ENCODE measurements at regions not wholly inside any gene's neighbourhood (a gene's known extent, or its start where the extent isn't known, plus 50 kb on each side); places are given as distances from the start of the nearest gene placed in this dataset.
A peak's percentile ranks its signal among the peaks of the same experiment; 100 is the strongest.

GRCh38 chr2:16284941-16285625 lies 344.7 kb downstream of the MYCN start:
- Histone ChIP-seq H3K4ac (ENCODE audit: low read depth, low read length) (no peak overlapping the region), H4K5ac (ENCODE audit: low read depth, low read length) (no peak overlapping the region), H3K9ac (ENCODE audit: low read depth, low read length) (no peak overlapping the region), H3K9me3 (ENCODE audit: control insufficient read depth, insufficient read depth, low read length) (peaks cover 37% of the 10 kb centered on the region), H3K36me3 (ENCODE audit: control insufficient read depth, insufficient read depth, low read length) (no peaks in the 10 kb centered on the region), H3K27me3 (ENCODE audit: control insufficient read depth, insufficient read depth, low read length) (no peaks in the 10 kb centered on the region), H2AFZ (replicated peaks; ENCODE audit: low read length, poor library complexity) (peak overlapping the region; percentile 51), H2AK5ac (ENCODE audit: low read depth, low read length) (no peak overlapping the region), H3K18ac (ENCODE audit: low read depth, low read length) (no peak overlapping the region), H3K14ac (replicated peaks; ENCODE audit: low read depth, low read length) (no peak overlapping the region), H3K9me1 (ENCODE audit: insufficient read depth, low read length) (no peaks in the 10 kb centered on the region), H4K91ac (ENCODE audit: insufficient read depth, low read depth, low read length) (no peak overlapping the region), H3K79me1 (ENCODE audit: low read depth in 1 of 2, low read length in 2 of 2) (no peaks in the 10 kb centered on the region), H2AK9ac (replicated peaks; ENCODE audit: low read depth, low read length, poor library complexity) (no peak overlapping the region), H3K4me3 (ENCODE audit: insufficient read depth, low read depth, low read length) (no peak overlapping the region), H3K4me1 (ENCODE audit: control insufficient read depth, insufficient read depth, low read length) (no peaks in the 10 kb centered on the region), H2BK5ac (ENCODE audit: low read depth, low read length, poor library complexity, severe bottlenecking) (no peak overlapping the region), H4K20me1 (ENCODE audit: insufficient read depth, low read length) (no peaks in the 10 kb centered on the region), H4K8ac (ENCODE audit: low read depth in 2 of 2, low read length in 2 of 2) (no peak overlapping the region), H3K56ac (ENCODE audit: extremely low read depth, insufficient read depth, low read length) (no peak overlapping the region), H2BK120ac (ENCODE audit: low read depth, low read length) (no peak overlapping the region), H3K27ac (ENCODE audit: insufficient read depth, low read length) (no peak overlapping the region), H3K23ac (ENCODE audit: low read depth, low read length) (no peak overlapping the region), H2BK20ac (ENCODE audit: low read depth, low read length) (no peak overlapping the region), H3K4me2 (ENCODE audit: low read depth, low read length) (no peak overlapping the region), H2BK15ac (ENCODE audit: low read depth, low read length) (no peak overlapping the region)
- ChIA-PET POLR2A (ENCODE audit: unreplicated experiment) (no interaction called here), CTCF (no interaction called here)
- TF ChIP-seq SMC3 (IDR thresholded peaks at IDR 0.05; ENCODE audit: low read depth, low read length) (no peak), RCOR1 (IDR thresholded peaks at IDR 0.05; ENCODE audit: insufficient replicate concordance, low read length) (no peak), MXI1 (IDR thresholded peaks at IDR 0.05; ENCODE audit: borderline replicate concordance, low read depth, low read length) (no peak), MAFK (IDR thresholded peaks at IDR 0.05; ENCODE audit: low read depth, low read length) (no peak), ELK1 (IDR thresholded peaks at IDR 0.05; ENCODE audit: borderline replicate concordance, low read depth, low read length) (no peak), RAD21 (IDR thresholded peaks at IDR 0.05; ENCODE audit: low read length) (no peak), CEBPB (IDR thresholded peaks at IDR 0.05; ENCODE audit: low read depth, low read length) (no peak), BHLHE40 (IDR thresholded peaks at IDR 0.05; ENCODE audit: low read depth, low read length) (no peak), MAZ (IDR thresholded peaks at IDR 0.05; ENCODE audit: borderline replicate concordance, low read depth, low read length) (no peak), POLR2A (IDR thresholded peaks at IDR 0.05; ENCODE audit: low read depth, low read length) (no peak)
- TF ChIP-seq, protein P1, sequence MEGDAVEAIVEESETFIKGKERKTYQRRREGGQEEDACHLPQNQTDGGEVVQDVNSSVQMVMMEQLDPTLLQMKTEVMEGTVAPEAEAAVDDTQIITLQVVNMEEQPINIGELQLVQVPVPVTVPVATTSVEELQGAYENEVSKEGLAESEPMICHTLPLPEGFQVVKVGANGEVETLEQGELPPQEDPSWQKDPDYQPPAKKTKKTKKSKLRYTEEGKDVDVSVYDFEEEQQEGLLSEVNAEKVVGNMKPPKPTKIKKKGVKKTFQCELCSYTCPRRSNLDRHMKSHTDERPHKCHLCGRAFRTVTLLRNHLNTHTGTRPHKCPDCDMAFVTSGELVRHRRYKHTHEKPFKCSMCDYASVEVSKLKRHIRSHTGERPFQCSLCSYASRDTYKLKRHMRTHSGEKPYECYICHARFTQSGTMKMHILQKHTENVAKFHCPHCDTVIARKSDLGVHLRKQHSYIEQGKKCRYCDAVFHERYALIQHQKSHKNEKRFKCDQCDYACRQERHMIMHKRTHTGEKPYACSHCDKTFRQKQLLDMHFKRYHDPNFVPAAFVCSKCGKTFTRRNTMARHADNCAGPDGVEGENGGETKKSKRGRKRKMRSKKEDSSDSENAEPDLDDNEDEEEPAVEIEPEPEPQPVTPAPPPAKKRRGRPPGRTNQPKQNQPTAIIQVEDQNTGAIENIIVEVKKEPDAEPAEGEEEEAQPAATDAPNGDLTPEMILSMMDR (conservative IDR thresholded peaks at IDR 0.05; ENCODE audit: low read depth, low read length): no peak
- TF ChIP-seq, protein P2, sequence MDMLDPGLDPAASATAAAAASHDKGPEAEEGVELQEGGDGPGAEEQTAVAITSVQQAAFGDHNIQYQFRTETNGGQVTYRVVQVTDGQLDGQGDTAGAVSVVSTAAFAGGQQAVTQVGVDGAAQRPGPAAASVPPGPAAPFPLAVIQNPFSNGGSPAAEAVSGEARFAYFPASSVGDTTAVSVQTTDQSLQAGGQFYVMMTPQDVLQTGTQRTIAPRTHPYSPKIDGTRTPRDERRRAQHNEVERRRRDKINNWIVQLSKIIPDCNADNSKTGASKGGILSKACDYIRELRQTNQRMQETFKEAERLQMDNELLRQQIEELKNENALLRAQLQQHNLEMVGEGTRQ (IDR thresholded peaks at IDR 0.05; ENCODE audit: low read depth, low read length): no peak
- in situ Hi-C loops (cut with MboI; ENCODE audit: low sequenced_read_pairs) (no loop called here), intact Hi-C loops (cut with micrococcal nuclease) (no loop called here), dilution Hi-C loops (cut with HindIII; ENCODE audit: low sequenced_read_pairs, unreplicated experiment) (no loop called here)
- no TSS peak for BruUV-seq (replicated peaks)
- ATAC-seq (ENCODE audit: low read depth) (no peak), DNase-seq (no peak)
- no CpG with 5 or more reads among the region's 12 CpGs for WGBS, 2 experiments (ENCODE audit: extremely low coverage in 2 of 2, insufficient read length in 1 of 2)

Measured in IMR-90 (cell line).